ENCODE measurements at regions not wholly inside any gene's neighbourhood (a gene's known extent, or its start where the extent isn't known, plus 50 kb on each side); places are given as distances from the start of the nearest gene placed in this dataset.

GRCh38 chr13:61994174-61994573 lies 578.5 kb upstream of the PCDH20 start:
- CTCF ChIA-PET: no interaction called here
- no peak for TF ChIP-seq CTCF (IDR thresholded peaks at IDR 0.05; ENCODE audit: insufficient read depth, low read length, missing control alignments)
- POLR2A ChIA-PET: no interaction called here
- H3K4me3 ChIP-seq (ENCODE audit: low read depth, low read length): no peak overlapping the region
- no peak for DNase-seq (ENCODE audit: low read depth, low spot score)

GRCh38 chr13:61989978-61990377 lies 574.3 kb upstream of the PCDH20 start:
- no peak for DNase-seq (ENCODE audit: low read depth, low spot score)
- POLR2A ChIA-PET: no interaction called here
- CTCF ChIA-PET: no interaction called here
- TF ChIP-seq CTCF (IDR thresholded peaks at IDR 0.05; ENCODE audit: insufficient read depth, low read length, missing control alignments): no peak
- H3K4me3 ChIP-seq (ENCODE audit: low read depth, low read length): no peak overlapping the region

- DNase-seq (ENCODE audit: low read depth, low spot score): no peak
- no peak for TF ChIP-seq CTCF (IDR thresholded peaks at IDR 0.05; ENCODE audit: insufficient read depth, low read length, missing control alignments)
- CTCF ChIA-PET: no interaction called here
- H3K4me3 ChIP-seq (ENCODE audit: low read depth, low read length): no peak overlapping the region
- POLR2A ChIA-PET: no interaction called here
Observed at GRCh38 chr13:61988810-61989209, 573.2 kb upstream of the PCDH20 start.

- ChIA-PET CTCF (no interaction called here), POLR2A (no interaction called here)
- no peak for DNase-seq (ENCODE audit: low read depth, low spot score)
- H3K4me3 ChIP-seq (ENCODE audit: low read depth, low read length): no peak overlapping the region
- TF ChIP-seq CTCF (IDR thresholded peaks at IDR 0.05; ENCODE audit: insufficient read depth, low read length, missing control alignments): no peak
Observed at GRCh38 chr13:61975001-61975400, 559.4 kb upstream of the PCDH20 start.

GRCh38 chr13:61965756-61966155 lies 550.1 kb upstream of the PCDH20 start:
- no peak for TF ChIP-seq CTCF (IDR thresholded peaks at IDR 0.05; ENCODE audit: insufficient read depth, low read length, missing control alignments)
- CTCF ChIA-PET: no interaction called here
- POLR2A ChIA-PET: no interaction called here
- no peak for DNase-seq (ENCODE audit: low read depth, low spot score)
- H3K4me3 ChIP-seq (ENCODE audit: low read depth, low read length): no peak overlapping the region

- no peak overlapping the region for H3K4me3 ChIP-seq (ENCODE audit: low read depth, low read length)
- DNase-seq (ENCODE audit: low read depth, low spot score): no peak
- no peak for TF ChIP-seq CTCF (IDR thresholded peaks at IDR 0.05; ENCODE audit: insufficient read depth, low read length, missing control alignments)
- ChIA-PET POLR2A (no interaction called here), CTCF (no interaction called here)
Observed at GRCh38 chr13:61960981-61961380, 545.3 kb upstream of the PCDH20 start.
